GM19324 (cell line): ENCODE measurements at regions not wholly inside any gene's neighbourhood (a gene's known extent, or its start where the extent isn't known, plus 50 kb on each side); places are given as distances from the start of the nearest gene placed in this dataset.

Experiments used
- ATAC-seq: cut with Tn5 transposase; IDR thresholded peaks from one replicate; pipeline ENCODE4 v1.9.1; 2021; ENCODE audit warnings: mild to moderate bottlenecking, moderate library complexity; ENCODE audit not compliant: unreplicated experiment, low FRiP score

- ATAC-seq, result no peak
Observed at GRCh38 chr20:52420805-52421204, 229.2 kb upstream of the ZFP64 start.

- ATAC-seq, result no peak
Observed at GRCh38 chr20:52419205-52419604, 227.6 kb upstream of the ZFP64 start.

GRCh38 chr20:52416953-52417352, 225.4 kb upstream of the ZFP64 start:
- ATAC-seq, result no peak

DNA sequence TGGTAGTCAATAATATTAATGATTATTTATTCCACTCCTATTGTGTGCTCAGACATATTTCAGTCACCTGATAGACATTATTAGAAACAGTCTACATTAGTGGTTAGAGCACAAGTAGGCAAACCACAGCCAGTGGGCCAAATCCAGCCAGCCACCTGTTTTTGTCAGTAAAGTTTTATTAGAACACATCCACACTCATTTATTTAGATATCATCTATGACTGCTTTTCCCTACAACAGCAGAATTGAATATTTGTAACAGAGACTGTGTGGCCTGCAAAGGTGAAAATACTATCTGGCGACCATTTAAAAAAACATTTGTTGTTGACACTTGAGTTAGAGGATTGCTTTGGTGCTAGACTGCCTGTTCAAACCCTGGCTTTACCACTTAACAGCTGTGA, 220.0 kb upstream of the ZFP64 start:
- no peak for ATAC-seq

GRCh38 chr20:52410731-52411234, 219.2 kb upstream of the ZFP64 start:
- no peak for ATAC-seq

- no peak for ATAC-seq
Observed at GRCh38 chr20:52410182-52410647, 218.6 kb upstream of the ZFP64 start.

GRCh38 chr20:52405986-52406385, 214.4 kb upstream of the ZFP64 start:
- ATAC-seq, result no peak

DNA sequence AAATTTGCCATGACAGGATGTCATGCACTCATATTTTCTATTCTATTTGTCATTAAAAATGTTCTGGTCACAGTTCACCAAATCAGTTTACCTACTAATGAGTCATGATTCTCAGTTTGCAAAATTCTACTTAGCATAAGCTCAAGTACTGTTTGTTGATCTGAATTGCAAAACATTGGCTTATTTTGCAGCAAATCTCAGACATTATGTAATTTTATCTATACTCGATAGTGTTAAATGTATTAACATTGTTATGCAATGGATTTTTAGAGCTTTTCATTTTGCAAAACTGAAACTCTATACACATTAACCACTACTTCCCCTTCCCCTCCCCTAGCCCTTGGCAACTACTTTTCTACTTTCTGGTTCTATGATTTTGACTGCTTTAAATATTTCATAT, 213.8 kb upstream of the ZFP64 start:
- peak; percentile 58 for ATAC-seq

- ATAC-seq, result no peak
Observed at GRCh38 chr20:52404671-52405070, 213.1 kb upstream of the ZFP64 start.

DNA sequence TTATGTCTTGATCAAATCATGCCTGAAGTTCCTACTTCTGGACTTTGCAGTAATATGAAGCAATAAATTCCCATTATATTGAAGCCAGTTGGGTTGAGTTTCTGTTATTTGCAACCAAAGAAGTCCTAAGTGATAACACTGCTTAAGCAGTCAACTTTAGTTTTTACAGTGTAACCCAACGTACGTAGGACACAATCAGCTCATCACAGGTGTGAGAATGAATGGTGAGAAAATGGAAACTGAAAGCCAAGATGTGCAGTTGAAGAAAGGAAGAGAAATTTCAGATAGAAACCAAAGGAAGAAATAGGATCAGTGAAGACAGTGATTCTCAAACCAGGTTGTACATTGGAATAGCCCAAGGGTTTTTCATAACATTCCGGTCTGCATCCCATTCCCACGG, 211.4 kb upstream of the ZFP64 start:
- ATAC-seq, result peak; percentile 52

GRCh38 chr20:52402514-52402913, 210.9 kb upstream of the ZFP64 start:
- ATAC-seq, result no peak

- ATAC-seq, result no peak
Observed at GRCh38 chr20:52401431-52401830, 209.9 kb upstream of the ZFP64 start.

- no peak for ATAC-seq
Observed at GRCh38 chr20:52399352-52399751, 207.8 kb upstream of the ZFP64 start.

GRCh38 chr20:52389606-52390005, 198.0 kb upstream of the ZFP64 start:
- no peak for ATAC-seq

DNA sequence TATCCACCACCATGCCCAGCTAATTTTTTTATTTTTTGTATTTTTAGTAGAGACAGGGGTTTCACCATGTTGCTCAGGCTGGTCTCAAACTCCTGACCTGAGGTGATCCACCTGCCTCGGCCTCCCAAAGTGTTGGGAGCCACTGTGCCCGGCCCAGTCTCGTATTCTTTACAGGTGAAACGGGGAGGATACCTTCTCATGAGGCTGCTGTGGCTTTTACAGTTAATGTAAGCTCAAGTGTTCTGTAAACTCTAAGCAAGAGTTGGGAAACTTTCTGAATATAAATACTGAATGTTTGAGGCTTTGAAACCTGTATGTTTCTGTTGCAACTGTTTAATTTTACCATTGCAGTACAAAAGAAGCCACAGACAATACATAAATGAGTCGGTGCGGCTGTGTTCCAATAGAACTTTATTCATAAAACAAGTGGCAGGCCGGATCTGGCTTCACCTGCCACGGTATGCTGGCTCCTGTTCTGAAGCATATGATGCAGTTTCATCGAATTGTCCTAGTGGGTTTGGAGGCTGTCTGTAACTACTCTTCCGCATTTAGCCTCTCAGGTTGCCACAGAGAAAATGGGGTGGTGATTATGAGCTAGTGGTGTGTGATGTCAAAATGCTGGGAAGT, 192.5 kb upstream of the ZFP64 start:
- no peak for ATAC-seq

DNA sequence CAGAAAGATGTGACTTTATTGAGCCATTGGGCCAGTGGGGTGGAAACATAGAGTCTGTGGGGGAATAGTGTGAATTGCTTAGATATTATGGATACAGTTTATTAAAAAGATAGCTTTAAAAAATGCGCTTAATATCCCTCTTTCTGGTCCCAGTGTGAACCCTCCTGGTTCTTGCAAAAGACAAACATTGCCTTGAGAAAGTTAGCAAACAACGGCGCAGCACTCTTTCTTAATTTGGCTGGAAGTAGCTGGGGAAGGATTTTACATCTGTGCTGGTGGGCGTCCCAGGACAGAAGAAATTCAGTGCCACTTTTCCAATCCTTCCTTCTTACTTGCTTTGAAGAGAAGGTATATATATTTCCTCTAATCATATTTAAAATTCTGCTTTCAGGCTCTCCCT, 191.4 kb upstream of the ZFP64 start:
- no peak for ATAC-seq

GRCh38 chr20:52379723-52380336, 188.3 kb upstream of the ZFP64 start:
- no peak for ATAC-seq

DNA sequence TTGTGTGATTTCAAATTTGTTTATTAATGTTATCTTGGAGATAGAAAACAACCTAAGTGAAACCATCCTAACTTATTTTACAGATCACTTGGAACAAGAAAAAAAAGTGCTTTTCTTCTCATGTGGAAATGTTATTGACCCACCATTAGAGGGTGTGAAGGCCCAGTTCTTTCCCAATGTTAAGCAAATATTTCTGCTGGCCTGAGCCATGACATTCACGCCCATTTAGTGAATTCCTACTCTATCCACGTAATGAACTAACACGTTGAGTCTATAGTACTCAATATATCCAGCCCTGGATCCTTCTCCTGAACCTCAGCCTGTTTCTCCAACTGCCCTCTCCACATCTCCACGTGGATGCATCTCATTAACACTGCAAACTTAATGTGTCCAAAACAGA, 180.6 kb upstream of the ZFP64 start:
- no peak for ATAC-seq

DNA sequence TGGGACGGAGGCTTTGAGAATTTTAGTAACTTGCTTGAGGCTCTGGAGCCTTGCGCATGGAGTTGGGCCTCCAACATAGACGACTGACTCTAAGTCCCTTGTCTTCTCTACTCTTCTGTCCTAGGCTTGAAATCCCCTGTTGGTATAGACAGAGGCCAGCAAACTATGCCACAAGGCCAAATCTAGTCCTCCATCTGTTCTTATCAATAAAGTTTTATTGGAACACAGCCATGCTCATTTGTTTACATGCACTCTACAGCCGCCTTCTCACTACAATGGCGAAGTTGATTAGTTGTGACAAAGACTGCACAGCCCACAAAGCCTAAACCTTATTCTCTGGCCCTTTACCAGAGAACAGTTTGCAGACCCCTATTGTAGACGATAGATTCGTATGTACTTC, 174.1 kb upstream of the ZFP64 start:
- no peak for ATAC-seq

GRCh38 chr20:52364405-52364804, 172.8 kb upstream of the ZFP64 start:
- no peak for ATAC-seq

DNA sequence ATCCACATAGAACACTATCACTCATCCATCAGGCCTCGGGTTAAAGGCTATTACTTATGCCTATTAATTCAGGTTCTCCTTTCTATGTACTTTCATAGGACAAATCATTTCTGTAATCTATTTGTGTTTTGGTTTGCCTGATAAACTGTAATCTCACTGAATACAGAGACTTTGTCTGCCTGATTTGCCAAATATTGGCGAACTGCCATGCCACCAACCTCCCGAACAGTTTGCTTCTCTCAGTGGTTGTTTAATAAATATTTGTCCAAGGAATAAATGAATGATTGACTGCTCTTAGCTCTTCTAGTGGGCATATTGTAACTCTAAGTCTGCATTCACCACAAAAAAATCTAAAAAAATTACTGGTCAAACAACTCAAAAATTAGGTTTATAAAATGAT, 170.1 kb upstream of the ZFP64 start:
- ATAC-seq, result no peak

DNA sequence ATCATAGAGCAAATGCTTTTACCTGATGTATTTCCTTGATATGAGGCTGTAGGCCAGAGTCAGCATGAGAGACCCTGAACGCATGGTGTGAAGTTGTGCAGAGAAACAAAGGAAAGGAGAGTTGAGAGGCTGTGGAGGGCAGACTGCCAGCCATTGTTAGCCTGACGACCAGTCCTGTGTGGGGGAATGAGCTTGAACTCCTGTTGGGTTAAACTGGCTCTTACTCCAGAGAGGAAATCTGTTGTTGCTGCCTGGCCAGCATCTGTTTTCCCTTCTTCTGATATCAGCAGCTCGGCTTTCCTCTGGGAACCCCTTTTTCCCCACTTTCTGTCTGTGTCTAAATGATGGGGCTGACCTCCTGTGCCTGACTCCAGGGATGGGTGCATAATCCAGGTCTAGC, 158.2 kb upstream of the ZFP64 start:
- ATAC-seq, result no peak
